Memory B cell (primary cell): ENCODE measurements at regions not wholly inside any gene's neighbourhood (a gene's known extent, or its start where the extent isn't known, plus 50 kb on each side); places are given as distances from the start of the nearest gene placed in this dataset.

ENCODE experiments used
- ATAC-seq: fragments of 150-1000 bp; cut with Tn5 transposase; 2 replicates; pipeline ENCODE4 v1.10.0; 2021; ENCODE audit warnings: low read depth, mild to moderate bottlenecking, moderate library complexity
- DNase-seq, 2 donors: peaks; one replicate each; pipeline ENCODE4 v3.0.0; 2022; ENCODE audit warnings: low spot score in 2 of 2
- H3K27ac Mint-ChIP-seq: one replicate; pipeline ENCODE4 v1.8.0; 2022; ENCODE audit warnings: mild to moderate bottlenecking, moderate library complexity, mixed read lengths
- H3K27me3 Mint-ChIP-seq: one replicate; pipeline ENCODE4 v1.8.0; 2022; ENCODE audit warnings: mixed read lengths
- H3K36me3 Mint-ChIP-seq: one replicate; pipeline ENCODE4 v1.8.0; 2022; ENCODE audit warnings: mild to moderate bottlenecking, mixed read lengths
- H3K4me1 Mint-ChIP-seq: one replicate; pipeline ENCODE4 v1.8.0; 2022; ENCODE audit warnings: mixed read lengths
- H3K4me3 Mint-ChIP-seq: one replicate; pipeline ENCODE4 v1.8.0; 2022; ENCODE audit warnings: mild to moderate bottlenecking, moderate library complexity, mixed read lengths
- H3K9me3 Mint-ChIP-seq: one replicate; pipeline ENCODE4 v1.8.0; 2022; ENCODE audit warnings: mixed read lengths

DNA sequence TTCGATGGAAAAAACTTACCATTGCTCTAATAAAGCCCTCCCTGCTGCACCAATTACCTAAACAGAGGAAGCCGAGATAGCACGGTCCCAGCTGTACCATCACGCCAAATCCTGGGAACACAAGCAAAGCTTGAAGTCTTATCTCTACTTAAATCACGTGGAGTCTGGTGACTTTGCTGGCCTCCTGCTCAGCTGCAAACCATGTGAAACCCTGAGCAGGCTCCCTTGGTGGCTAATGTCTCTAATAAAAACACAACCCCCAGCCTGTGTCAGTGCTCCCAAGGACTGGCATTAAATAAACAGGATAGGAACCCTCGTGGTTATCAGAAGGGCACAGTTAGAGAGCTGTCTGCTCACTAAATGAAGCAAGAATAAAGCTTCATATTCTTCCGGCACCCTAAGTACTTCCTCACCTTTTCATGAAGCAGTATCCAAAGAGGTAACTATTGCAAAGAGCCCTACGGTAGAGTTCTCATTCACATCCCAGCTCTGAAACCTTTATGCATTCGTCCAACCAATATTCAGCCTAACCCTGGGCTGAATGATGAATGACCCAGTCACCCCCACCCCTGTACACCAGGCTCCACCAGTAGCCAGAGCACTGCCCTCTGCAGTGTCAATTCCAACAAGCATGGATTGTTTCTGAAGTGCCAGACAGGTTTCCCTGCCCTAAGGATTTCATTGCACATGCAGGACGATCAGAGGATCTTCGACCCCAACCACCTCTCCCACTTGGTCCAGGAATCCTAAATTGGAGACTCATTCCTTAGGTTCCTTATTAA lies 452.7 kb upstream of the TMPO start:
- no peak overlapping the region for H3K27ac Mint-ChIP-seq
- ATAC-seq: no peak
- no peak for DNase-seq
- no peaks in the 10 kb centered on the region for H3K9me3 Mint-ChIP-seq
- no peaks in the 10 kb centered on the region for H3K4me1 Mint-ChIP-seq
- H3K4me3 Mint-ChIP-seq: no peak overlapping the region
- no peaks in the 10 kb centered on the region for H3K27me3 Mint-ChIP-seq
- no peaks in the 10 kb centered on the region for H3K36me3 Mint-ChIP-seq

DNA sequence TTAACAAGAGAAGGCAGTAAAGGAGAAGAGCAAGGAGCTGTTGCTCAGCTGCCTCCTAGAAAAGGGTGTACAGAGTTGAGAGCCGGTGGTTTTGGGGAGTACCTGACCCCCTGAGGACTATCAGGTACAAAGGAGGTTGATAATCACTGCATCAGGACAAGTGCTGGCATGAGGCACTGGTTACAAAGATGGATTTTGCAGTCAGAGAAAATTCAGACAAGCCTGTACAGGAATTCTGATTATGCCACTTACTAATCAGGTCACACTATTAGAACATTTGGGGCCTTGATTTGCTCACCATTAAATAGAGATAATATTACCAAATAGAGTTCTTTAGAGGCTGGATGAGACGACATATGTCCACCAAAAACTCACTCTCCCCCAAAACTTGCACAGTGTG lies 450.9 kb upstream of the TMPO start:
- H3K4me3 Mint-ChIP-seq: no peak overlapping the region
- H3K9me3 Mint-ChIP-seq: no peaks in the 10 kb centered on the region
- H3K36me3 Mint-ChIP-seq: no peaks in the 10 kb centered on the region
- no peaks in the 10 kb centered on the region for H3K4me1 Mint-ChIP-seq
- H3K27ac Mint-ChIP-seq: no peak overlapping the region
- no peaks in the 10 kb centered on the region for H3K27me3 Mint-ChIP-seq
- DNase-seq: no peak
- ATAC-seq: no peak

DNA sequence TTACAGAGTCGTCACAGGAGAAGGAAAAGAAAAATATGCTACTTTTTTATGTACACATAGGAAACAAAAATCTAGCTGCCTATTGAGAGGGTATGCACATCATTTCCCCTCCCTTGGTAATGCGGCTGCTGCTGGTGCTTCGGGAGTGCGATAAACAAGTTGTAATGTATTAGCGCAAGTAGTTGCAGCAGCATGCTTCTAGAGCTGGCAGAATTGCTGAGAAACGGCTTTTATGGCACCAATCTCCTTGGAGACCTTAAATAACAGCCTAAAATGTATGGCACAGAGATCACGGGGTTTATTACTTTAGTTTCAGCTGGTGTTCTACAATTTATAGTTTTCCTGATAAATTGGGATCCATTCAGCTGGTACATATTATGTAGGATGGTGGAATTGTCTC lies 447.6 kb upstream of the TMPO start:
- DNase-seq: no peak
- H3K9me3 Mint-ChIP-seq: peaks cover 3% of the 10 kb centered on the region
- no peaks in the 10 kb centered on the region for H3K27me3 Mint-ChIP-seq
- ATAC-seq: no peak
- H3K27ac Mint-ChIP-seq: no peak overlapping the region
- H3K36me3 Mint-ChIP-seq: no peaks in the 10 kb centered on the region
- H3K4me3 Mint-ChIP-seq: no peak overlapping the region
- H3K4me1 Mint-ChIP-seq: no peaks in the 10 kb centered on the region

- no peak for ATAC-seq
- H3K9me3 Mint-ChIP-seq: peaks cover 3% of the 10 kb centered on the region
- H3K4me3 Mint-ChIP-seq: no peak overlapping the region
- H3K36me3 Mint-ChIP-seq: no peaks in the 10 kb centered on the region
- peaks cover 2% of the 10 kb centered on the region for H3K4me1 Mint-ChIP-seq
- H3K27me3 Mint-ChIP-seq: no peaks in the 10 kb centered on the region
- no peak overlapping the region for H3K27ac Mint-ChIP-seq
- no peak for DNase-seq
Measured at GRCh38 chr12:98073610-98074009, 441.8 kb upstream of the TMPO start.

GRCh38 chr12:98074286-98074685 lies 441.1 kb upstream of the TMPO start:
- no peak overlapping the region for H3K4me3 Mint-ChIP-seq
- no peak for DNase-seq
- no peaks in the 10 kb centered on the region for H3K27me3 Mint-ChIP-seq
- no peaks in the 10 kb centered on the region for H3K36me3 Mint-ChIP-seq
- no peak for ATAC-seq
- peaks cover 2% of the 10 kb centered on the region for H3K4me1 Mint-ChIP-seq
- peaks cover 3% of the 10 kb centered on the region for H3K9me3 Mint-ChIP-seq
- H3K27ac Mint-ChIP-seq: no peak overlapping the region

DNA sequence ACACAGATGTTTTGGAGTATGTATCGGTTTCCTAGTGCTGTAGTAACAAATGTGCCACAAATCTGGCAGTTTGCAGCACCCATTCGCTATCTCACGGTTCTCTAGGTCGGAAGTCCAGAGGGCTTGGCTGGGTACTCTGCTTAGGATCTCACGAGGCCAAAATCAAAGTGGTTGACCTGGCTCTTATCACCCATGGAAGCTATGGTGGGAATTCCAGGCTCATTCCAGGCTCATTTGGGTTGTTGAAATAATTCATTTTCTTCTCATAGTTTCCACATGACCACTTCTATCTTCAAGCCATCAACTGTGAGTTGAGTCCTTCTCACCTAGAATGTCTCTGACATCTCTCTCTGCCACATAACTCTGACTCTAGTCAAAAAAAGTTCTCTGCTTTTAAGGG lies 431.0 kb upstream of the TMPO start:
- H3K4me1 Mint-ChIP-seq: no peaks in the 10 kb centered on the region

GRCh38 chr12:98085046-98085755 lies 430.2 kb upstream of the TMPO start:
- no peaks in the 10 kb centered on the region for H3K36me3 Mint-ChIP-seq
- no peaks in the 10 kb centered on the region for H3K9me3 Mint-ChIP-seq
- DNase-seq (no peak), ATAC-seq (no peak)
- H3K27ac Mint-ChIP-seq: no peak overlapping the region
- no peaks in the 10 kb centered on the region for H3K4me1 Mint-ChIP-seq
- H3K27me3 Mint-ChIP-seq: peaks cover 2% of the 10 kb centered on the region
- H3K4me3 Mint-ChIP-seq: no peak overlapping the region

More for the DNA sequence above, 431.0 kb upstream of the TMPO start:
- DNase-seq (no peak), ATAC-seq (no peak)
- Mint-ChIP-seq H3K27ac (no peak overlapping the region), H3K36me3 (no peaks in the 10 kb centered on the region), H3K4me3 (no peak overlapping the region), H3K9me3 (no peaks in the 10 kb centered on the region), H3K27me3 (peaks cover 2% of the 10 kb centered on the region)

- Mint-ChIP-seq H3K4me3 (no peak overlapping the region), H3K9me3 (no peaks in the 10 kb centered on the region), H3K27me3 (no peaks in the 10 kb centered on the region), H3K27ac (no peak overlapping the region), H3K36me3 (no peaks in the 10 kb centered on the region), H3K4me1 (no peaks in the 10 kb centered on the region)
- no peak for ATAC-seq
- DNase-seq: no peak
Measured at GRCh38 chr12:98090731-98091130, 424.7 kb upstream of the TMPO start.

DNA sequence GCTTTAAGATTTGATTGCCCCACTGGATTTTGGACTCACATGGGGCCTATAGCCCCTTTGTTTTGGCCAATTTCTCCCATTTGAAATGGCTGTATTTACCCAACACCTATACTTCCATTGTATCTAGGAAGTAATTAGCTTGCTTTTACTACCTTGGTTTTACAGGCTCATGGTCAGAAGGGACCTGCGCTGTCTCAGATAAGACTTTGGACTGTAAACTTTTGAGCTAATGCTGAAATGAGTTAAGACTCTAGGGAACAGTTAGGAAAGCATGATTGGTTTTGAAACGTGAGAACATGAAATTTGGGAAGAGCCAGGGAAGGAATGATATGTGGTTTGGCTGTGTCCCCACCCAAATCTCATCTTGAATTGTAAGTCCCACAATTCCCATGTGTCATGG lies 419.0 kb upstream of the TMPO start:
- H3K27ac Mint-ChIP-seq: no peak overlapping the region
- no peak for ATAC-seq
- H3K4me1 Mint-ChIP-seq: no peaks in the 10 kb centered on the region
- no peak for DNase-seq
- no peak overlapping the region for H3K4me3 Mint-ChIP-seq
- no peaks in the 10 kb centered on the region for H3K36me3 Mint-ChIP-seq
- peaks cover 4% of the 10 kb centered on the region for H3K27me3 Mint-ChIP-seq
- H3K9me3 Mint-ChIP-seq: peaks cover 3% of the 10 kb centered on the region

DNA sequence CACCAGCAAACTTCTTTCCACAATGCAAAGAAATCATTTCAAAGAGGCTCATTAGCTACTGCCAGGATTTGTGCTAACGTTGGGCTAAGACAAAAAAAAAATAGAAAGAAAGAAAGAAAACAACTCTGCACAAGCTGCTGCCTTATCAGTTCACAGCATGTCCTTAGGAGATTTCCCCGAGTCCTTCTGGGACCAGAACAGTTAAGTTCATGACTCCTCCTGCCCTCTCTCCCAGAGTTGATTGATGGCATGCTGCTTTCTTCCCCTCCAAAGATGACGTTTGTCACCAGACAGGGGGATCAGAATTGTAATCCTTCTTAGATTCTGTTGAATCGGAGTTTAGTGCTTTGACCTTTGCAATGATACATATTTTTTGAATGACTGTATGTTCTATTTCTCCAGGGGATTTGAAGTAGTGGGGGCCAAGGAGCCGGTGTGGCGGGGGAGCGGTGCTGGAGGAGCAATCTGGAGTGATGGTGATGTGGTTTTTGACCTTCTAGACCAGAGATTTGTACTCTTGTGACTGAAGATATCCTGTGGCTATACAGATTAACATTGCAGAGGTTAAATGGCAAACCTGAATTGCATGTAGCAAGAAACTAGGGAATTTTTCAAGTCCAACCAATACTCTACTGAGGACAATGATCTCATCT lies 409.2 kb upstream of the TMPO start:
- ATAC-seq: no peak
- Mint-ChIP-seq H3K27me3 (no peaks in the 10 kb centered on the region), H3K27ac (no peak overlapping the region), H3K36me3 (no peaks in the 10 kb centered on the region), H3K4me1 (no peaks in the 10 kb centered on the region), H3K4me3 (no peak overlapping the region), H3K9me3 (no peaks in the 10 kb centered on the region)
- DNase-seq: no peak

GRCh38 chr12:98109266-98109665 lies 406.1 kb upstream of the TMPO start:
- H3K27me3 Mint-ChIP-seq: no peaks in the 10 kb centered on the region
- ATAC-seq (no peak), DNase-seq (no peak)
- H3K9me3 Mint-ChIP-seq: no peaks in the 10 kb centered on the region
- no peak overlapping the region for H3K27ac Mint-ChIP-seq
- H3K4me3 Mint-ChIP-seq: no peak overlapping the region
- no peaks in the 10 kb centered on the region for H3K36me3 Mint-ChIP-seq
- H3K4me1 Mint-ChIP-seq: no peaks in the 10 kb centered on the region

DNA sequence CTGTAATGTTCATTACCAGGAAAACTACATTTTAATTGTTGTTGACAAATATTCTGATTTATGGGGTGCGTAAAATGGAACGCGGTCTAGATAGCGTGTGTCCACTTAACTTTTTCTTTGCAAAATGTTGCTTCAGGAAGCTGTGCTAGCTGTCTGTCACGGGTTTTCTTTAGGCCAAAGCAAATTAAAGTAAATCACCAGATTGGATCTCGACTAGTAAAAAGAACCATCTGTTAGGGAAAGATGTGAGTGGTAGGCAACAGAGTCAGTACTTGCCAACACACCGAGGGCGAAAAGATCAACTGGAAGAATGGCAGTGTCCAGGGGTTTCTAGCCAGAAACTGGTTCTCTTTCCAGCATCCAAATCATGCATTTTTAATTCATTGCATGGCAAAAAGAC lies 404.9 kb upstream of the TMPO start:
- ATAC-seq (no peak), DNase-seq (no peak)
- no peaks in the 10 kb centered on the region for H3K27me3 Mint-ChIP-seq
- H3K4me1 Mint-ChIP-seq: no peaks in the 10 kb centered on the region
- H3K4me3 Mint-ChIP-seq: no peak overlapping the region
- no peaks in the 10 kb centered on the region for H3K36me3 Mint-ChIP-seq
- H3K27ac Mint-ChIP-seq: no peak overlapping the region
- H3K9me3 Mint-ChIP-seq: no peaks in the 10 kb centered on the region

DNA sequence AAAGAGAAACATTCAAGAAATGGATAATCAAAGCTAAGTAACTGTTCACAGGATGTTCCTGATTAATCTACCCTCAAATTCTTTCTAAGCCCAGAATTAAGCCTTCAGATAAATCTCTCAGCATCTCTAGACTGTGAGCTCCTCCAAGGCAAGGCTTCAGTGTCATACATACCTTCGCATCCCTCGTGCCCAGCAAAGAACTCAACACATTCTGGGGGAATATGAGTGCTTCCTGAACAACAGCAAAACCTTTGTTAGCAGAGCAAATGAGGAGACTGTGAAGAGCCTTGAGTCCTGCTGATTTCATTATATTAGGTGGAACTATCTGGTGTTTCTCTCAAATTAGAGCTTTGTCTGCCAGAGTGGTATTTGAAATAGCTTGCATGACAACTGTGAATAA lies 401.8 kb upstream of the TMPO start:
- Mint-ChIP-seq H3K4me1 (no peaks in the 10 kb centered on the region), H3K36me3 (no peaks in the 10 kb centered on the region), H3K9me3 (no peaks in the 10 kb centered on the region), H3K27me3 (peaks cover 3% of the 10 kb centered on the region), H3K27ac (no peak overlapping the region), H3K4me3 (no peak overlapping the region)
- ATAC-seq: no peak
- DNase-seq: no peak

GRCh38 chr12:98121963-98122362 lies 393.4 kb upstream of the TMPO start:
- no peak overlapping the region for H3K4me3 Mint-ChIP-seq
- no peaks in the 10 kb centered on the region for H3K36me3 Mint-ChIP-seq
- no peak for ATAC-seq
- no peaks in the 10 kb centered on the region for H3K4me1 Mint-ChIP-seq
- no peak overlapping the region for H3K27ac Mint-ChIP-seq
- no peak for DNase-seq
- no peaks in the 10 kb centered on the region for H3K9me3 Mint-ChIP-seq
- H3K27me3 Mint-ChIP-seq: peaks cover 3% of the 10 kb centered on the region
